ENCODE measurements at regions not wholly inside any gene's neighbourhood (a gene's known extent, or its start where the extent isn't known, plus 50 kb on each side); places are given as distances from the start of the nearest gene placed in this dataset.
A peak's percentile ranks its signal among the peaks of the same experiment; 100 is the strongest.

GRCh38 chr6:105815661-105816555 is 270.2 kb upstream of the PRDM1 start:
- no peak for DNase-seq (ENCODE audit: low spot score)

DNA sequence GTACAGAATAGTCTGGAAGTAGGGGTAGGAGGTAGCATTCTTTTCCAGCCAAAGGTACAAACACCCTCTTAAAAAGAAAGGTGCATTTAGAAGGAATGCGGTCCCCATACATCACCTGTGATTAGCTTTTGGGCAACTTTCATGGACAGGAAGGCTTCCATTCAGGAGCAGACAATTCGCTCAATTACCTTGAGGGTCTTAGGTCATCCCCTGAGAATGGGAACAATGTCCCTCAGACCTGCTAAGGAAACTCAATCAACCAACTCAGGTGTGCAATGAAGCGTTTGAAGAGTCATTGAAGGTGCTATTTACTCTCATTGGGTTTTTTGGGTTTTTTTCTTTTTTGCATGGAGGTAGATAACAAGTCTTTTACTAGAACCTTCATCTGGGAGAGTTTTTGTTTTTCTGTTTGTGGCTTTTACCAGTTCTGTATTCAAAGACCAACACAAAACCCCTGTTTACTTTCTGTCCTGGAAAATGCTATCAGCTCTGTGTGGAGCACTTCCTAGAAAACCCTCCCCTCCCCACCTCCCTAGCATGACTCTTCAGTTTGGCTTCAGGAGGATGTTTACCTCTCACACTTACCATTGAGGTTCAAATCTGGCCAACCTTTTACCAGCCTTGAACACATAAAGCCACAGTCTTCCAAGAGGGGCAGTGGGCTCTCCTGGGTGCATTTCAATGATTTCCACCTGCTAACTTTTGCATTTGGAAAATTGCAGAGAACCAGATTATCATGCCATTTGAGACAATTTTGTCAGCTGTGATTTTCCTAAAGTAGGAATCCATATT is 271.2 kb upstream of the PRDM1 start:
- no peak for DNase-seq (ENCODE audit: low spot score)

DNA sequence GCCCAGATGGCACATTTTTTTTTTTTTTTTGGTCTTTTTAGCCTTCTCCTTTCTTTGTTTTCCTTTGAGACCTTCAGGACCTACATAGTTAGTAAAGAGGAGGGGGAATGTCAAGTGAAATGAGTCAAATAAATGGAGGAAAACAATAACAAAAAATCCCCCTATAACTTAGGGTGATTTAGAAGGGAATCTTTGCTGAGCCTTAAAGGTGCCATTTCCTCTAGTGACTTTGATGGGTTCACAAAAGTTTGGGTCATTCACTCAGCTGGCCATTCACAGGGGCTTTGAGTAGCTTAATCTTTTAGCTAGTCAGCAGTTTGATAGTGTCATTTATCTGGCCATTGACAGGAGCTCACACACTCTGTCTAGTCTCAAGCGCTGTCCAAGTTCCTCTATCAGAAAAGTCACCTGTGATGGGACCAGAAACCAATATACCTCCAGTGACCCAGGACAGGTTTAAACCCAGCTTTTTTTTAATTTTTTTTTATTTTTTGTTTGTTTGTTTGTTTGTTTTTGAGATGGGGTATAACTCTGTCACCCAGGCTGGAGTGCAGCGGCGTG is 275.1 kb upstream of the PRDM1 start:
- no peak for DNase-seq (ENCODE audit: low spot score)

DNA sequence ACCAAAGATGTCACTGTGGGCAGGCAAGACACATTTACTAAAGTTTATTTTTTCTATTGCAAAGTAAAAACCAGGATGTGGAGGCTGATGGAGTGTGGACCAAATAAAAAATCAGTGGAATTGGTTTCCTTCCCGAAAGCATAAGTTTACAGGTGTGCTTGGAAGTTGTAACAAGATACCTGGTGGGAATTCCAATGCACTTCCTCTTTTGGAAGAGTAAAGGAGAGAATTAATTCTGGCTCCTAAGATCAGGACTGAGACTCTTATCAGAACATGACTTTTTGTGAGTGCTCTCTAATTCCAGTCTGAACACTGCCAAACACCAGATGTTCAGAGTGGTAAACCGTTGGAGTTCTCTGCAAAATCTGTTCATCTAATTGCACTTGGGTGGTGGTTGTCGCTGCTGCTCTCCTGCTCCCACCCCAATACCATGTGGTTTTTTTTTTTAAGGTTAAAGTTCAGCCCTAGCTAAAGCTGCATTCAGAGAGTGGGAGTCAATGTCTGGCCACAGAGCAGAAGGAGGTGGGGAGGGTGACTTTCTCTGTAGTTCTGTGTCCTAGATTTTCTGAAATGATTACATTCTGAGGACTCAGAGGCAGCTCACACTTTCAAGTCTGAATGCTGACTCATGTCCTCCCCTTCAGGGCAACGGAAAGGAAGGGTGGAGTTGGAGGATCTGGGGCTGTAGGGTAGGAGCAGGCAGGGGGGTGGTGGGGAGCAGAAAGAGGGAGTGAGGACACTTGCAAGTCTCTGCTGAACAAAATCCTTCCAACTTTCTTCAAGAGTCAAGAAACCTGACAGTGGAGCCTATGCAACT is 275.8 kb upstream of the PRDM1 start:
- DNase-seq (ENCODE audit: low spot score), result peak; percentile 36

- no peak for DNase-seq (ENCODE audit: low spot score)
These were observed 277.6 kb upstream of the PRDM1 start for GRCh38 chr6:105808571-105808970.

- no peak for DNase-seq (ENCODE audit: low spot score)
These were observed 278.2 kb upstream of the PRDM1 start for GRCh38 chr6:105807905-105808304.

GRCh38 chr6:105806486-105806920 is 279.6 kb upstream of the PRDM1 start:
- no peak for DNase-seq (ENCODE audit: low spot score)

- no peak for DNase-seq (ENCODE audit: low spot score)
These were observed 280.6 kb upstream of the PRDM1 start for GRCh38 chr6:105805501-105806023.

GRCh38 chr6:105804424-105804823 is 281.7 kb upstream of the PRDM1 start:
- DNase-seq (ENCODE audit: low spot score), result no peak

DNA sequence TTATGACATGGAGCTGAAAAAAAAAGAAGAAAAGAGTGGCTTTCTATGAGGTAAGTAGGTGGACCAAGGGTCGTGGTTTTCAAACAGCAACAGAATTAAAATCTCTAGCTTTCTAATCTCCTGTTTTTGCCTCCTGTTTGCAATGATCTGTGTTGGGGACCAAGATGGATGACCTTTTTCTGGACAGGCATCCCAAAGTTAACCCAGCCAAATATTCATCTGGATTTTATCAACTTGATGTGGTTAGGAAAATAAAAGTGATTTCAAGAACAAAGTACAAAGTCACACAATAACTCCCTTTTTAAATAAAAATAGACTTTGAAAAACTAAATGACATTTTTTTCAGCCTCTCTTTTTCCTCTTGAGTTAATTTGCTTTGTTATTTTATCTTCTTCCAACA is 282.1 kb upstream of the PRDM1 start:
- no peak for DNase-seq (ENCODE audit: low spot score)

GRCh38 chr6:105803442-105803841 is 282.7 kb upstream of the PRDM1 start:
- no peak for DNase-seq (ENCODE audit: low spot score)

DNA sequence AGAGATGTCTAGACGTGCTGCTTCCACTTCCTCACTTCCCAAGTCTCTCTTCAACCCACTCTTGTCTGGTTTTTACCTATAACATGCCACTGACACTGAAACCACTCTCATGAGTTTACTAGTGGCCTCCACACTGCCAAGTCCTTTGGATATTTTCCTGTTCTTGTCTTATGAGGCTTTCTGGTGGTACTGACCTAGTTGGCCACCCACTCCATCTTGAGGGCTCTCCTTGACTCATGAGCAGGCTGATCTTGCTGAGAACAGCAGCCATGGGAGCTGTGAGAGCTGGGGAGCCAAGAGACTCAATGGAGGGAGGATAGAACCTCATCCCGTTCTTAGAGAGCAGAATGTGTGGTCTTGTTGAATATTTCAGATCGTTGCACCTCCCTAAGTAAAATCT is 283.4 kb upstream of the PRDM1 start:
- no peak for DNase-seq (ENCODE audit: low spot score)

GRCh38 chr6:105800871-105801270 is 285.3 kb upstream of the PRDM1 start:
- no peak for DNase-seq (ENCODE audit: low spot score)

DNA sequence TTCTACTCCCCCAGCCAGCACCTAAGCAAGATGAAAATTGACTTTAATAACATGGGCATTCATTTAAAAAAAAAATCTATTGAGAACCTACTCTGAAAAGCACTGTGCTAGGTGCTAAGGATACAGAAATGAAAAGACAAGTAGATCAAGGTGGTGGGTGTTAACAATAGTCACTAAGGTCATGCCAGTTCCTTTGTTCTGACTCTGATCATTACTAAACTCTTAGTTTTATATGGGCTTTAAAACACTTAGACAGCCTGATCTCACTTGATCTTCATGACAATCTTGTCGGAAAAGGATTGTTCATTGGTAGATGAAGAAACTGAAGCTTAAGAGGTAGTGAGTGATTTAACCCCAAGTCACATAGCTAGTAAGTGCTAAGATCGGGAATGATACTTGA is 285.7 kb upstream of the PRDM1 start:
- DNase-seq (ENCODE audit: low spot score), result no peak

DNA sequence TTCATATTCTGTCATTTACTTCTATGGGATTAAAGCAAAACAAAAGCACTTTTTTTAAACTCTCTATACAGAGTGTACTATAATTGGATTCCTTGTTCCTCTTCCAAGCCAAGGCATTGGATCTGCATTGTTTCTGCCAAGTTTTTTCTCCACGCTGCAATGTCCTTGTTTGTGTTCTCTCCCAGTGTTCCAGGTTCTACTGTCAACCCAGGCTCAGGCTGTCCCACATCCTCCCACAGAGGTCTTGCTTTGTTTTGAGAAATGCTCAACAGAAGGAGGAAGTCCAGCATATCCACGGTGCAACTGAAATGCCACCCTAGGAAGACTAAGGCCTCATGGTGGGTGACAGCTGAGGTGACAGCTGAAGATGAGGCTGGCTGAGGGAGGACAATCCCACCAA is 287.1 kb upstream of the PRDM1 start:
- no peak for DNase-seq (ENCODE audit: low spot score)

GRCh38 chr6:105797983-105798453 is 288.1 kb upstream of the PRDM1 start:
- no peak for DNase-seq (ENCODE audit: low spot score)

GRCh38 chr6:105797286-105797979 is 288.7 kb upstream of the PRDM1 start:
- DNase-seq (ENCODE audit: low spot score), result no peak

DNA sequence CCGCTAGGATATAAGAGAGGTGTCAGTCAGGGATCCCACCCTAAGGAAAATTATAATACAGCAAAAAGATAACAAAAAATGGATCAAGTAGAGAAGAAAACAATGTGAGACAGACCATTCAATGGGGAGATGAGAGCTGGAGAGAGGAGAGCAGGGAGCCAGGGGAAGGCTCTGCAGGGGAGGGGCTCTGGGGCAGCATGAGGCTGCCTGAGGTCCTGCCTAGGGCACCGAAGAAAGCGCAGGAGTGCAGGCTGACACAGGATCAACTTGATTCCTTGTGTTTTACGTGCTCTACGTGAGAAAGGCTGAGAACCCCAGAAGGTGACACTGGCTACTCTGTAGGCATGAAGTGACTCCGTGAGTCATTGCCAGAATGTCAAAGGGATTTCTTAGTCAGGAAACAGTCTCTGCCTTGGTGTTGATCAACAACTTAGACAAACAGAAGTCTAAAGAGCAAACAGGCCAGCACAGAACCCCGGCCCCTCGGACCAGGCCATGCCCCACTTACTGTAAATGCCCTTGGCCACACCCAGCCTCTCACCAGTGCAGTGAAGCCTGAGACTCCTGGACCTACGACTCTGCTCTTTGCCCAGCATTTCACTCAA is 290.1 kb upstream of the PRDM1 start:
- DNase-seq (ENCODE audit: low spot score), result no peak

DNA sequence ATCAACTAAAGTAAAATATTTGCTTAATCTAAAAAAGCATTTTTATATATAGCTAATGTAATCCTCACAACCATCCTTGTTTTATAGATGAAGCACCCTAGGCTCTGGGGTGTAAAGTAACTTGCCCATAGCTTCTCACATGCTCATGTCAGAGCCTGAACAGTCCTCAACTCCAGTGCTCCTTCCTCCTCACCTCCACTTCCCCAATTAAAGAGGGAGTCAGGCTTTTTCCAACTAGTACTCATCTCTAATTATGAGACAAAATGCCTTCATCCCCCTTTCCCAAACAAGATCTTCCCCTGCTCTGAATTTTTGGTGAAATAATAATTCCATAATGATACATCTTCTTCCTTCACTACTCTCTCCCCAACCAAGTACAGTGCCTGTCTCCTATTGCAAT is 290.8 kb upstream of the PRDM1 start:
- DNase-seq (ENCODE audit: low spot score), result no peak

GRCh38 chr6:105794870-105795269 is 291.3 kb upstream of the PRDM1 start:
- DNase-seq (ENCODE audit: low spot score), result no peak

GRCh38 chr6:105794239-105794638 is 291.9 kb upstream of the PRDM1 start:
- no peak for DNase-seq (ENCODE audit: low spot score)

All from CD4-positive, alpha-beta T cell treated with Interleukin-6 at 100 ng/mL for 8 hours (primary cell).